ENCODE measurements at regions not wholly inside any gene's neighbourhood (a gene's known extent, or its start where the extent isn't known, plus 50 kb on each side); places are given as distances from the start of the nearest gene placed in this dataset.

DNA sequence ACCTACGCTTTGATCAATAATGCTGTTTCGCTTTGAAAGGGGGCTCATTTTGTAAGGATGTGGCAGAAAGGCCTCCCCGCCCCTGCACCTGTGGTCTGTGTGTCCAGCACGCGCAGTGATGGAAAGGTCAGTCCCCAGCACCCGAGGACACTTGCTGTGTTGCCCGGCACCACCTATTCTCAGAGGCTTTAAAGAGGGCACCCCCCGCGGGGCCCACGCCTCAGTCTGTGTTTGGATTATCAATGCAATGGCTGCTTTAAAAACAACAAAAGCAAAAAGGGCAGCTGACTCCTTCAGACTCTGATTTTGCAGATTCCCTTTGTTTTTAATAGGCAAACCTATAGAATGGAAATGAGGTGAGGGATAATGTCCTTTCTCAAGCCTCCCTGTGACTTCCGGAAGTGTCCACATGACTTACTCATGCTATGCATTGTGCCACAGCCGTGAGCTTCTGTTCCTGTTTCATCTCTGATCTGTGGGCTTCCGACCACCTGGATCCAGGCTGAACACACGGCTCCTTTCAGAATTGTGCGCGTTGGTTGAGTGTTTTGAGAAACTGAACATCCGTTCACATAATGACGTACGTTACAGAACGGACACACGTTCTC, 416.2 kb downstream of the IRX2 start:
- TF ChIP-seq, protein P1, sequence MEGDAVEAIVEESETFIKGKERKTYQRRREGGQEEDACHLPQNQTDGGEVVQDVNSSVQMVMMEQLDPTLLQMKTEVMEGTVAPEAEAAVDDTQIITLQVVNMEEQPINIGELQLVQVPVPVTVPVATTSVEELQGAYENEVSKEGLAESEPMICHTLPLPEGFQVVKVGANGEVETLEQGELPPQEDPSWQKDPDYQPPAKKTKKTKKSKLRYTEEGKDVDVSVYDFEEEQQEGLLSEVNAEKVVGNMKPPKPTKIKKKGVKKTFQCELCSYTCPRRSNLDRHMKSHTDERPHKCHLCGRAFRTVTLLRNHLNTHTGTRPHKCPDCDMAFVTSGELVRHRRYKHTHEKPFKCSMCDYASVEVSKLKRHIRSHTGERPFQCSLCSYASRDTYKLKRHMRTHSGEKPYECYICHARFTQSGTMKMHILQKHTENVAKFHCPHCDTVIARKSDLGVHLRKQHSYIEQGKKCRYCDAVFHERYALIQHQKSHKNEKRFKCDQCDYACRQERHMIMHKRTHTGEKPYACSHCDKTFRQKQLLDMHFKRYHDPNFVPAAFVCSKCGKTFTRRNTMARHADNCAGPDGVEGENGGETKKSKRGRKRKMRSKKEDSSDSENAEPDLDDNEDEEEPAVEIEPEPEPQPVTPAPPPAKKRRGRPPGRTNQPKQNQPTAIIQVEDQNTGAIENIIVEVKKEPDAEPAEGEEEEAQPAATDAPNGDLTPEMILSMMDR (IDR thresholded peaks at IDR 0.05): no peak
- no peak for TF ChIP-seq ZFX (IDR thresholded peaks at IDR 0.05; ENCODE audit: borderline replicate concordance)
